HCT116 (cell line): ENCODE measurements at regions not wholly inside any gene's neighbourhood (a gene's known extent, or its start where the extent isn't known, plus 50 kb on each side); places are given as distances from the start of the nearest gene placed in this dataset.

Experiments used
- ATAC-seq: fragments of 200-7000 bp; cut with Tn5 transposase; 2 replicates; pipeline ENCODE4 v1.9.1; 2020; ENCODE audit warnings: mild to moderate bottlenecking, moderate library complexity
- BruUV-seq: library from RNA; stranded (reverse); fragments of 400-500 nt; replicated peaks from 2 replicates; lab custom pipeline; 2021; lab: Mats Ljungman, UMichigan
- CTCF ChIA-PET: fragments of 300-600 bp; sonication (Branson Sonifier 250); formaldehyde crosslinking; loops from one replicate; lab custom pipeline; 2021; ENCODE audit warnings: antibody characterized with exemption; lab: Charles Lee
- POLR2A ChIA-PET: fragments of 300-600, 350-600 bp; sonication (Branson Sonifier 250); formaldehyde crosslinking; loops from one replicate; lab custom pipeline; 2021; ENCODE audit warnings: antibody characterized with exemption; lab: Charles Lee
- RAD21 ChIA-PET, 2 experiments: fragments of 300-600 bp; sonication (Branson Sonifier 250); formaldehyde crosslinking; loops; one replicate each; lab custom pipeline; 2023; ENCODE audit warnings: low total read pairs in 2 of 2; ENCODE audit not compliant: uncharacterized antibody in 2 of 2, unreplicated experiment in 2 of 2, low non-redundant PET in 1 of 2; lab: Charles Lee
- DNase-seq: peaks from one replicate; pipeline ENCODE4 v3.0.0-alpha.2; 2010; ENCODE audit warnings: low read depth, low spot score
- H2AFZ ChIP-seq: fragments of 200-600 bp; shearing (Covaris generic), sonication (generic); 2 replicates; pipeline ENCODE4 v1.6.1; 2017; ENCODE audit warnings: low read depth, mixed run types, mixed read lengths, antibody characterized with exemption, low read length; ENCODE audit not compliant: poor library complexity, severe bottlenecking
- H3K27ac ChIP-seq: 2 replicates; pipeline ENCODE4 v1.5.1; 2012; ENCODE audit warnings: low read depth, low read length
- H3K27me3 ChIP-seq: fragments of 200-600 bp; sonication (generic); 2 replicates; pipeline ENCODE4 v1.6.1; 2016; ENCODE audit warnings: mixed run types, low read length, mixed read lengths; ENCODE audit not compliant: insufficient read depth
- H3K36me3 ChIP-seq, 2 experiments: fragments of 200-500 bp in 1 of 2; fragments of 200-600 bp in 1 of 2; sonication (Bioruptor generic) in 1 of 2; sonication (generic) in 1 of 2; 2 replicates each; pipeline versions ENCODE4 v1.5.1 to v1.6.1; 2014 to 2016; ENCODE audit warnings: low read length in 2 of 2, inconsistent platforms in 1 of 2, mixed read lengths in 1 of 2, mixed run types in 1 of 2; ENCODE audit not compliant: insufficient read depth in 2 of 2, control insufficient read depth in 1 of 2
- H3K4me1 ChIP-seq, 2 experiments: fragments of 200-600 bp in 1 of 2; sonication (generic) in 1 of 2; 2 replicates each; pipeline versions ENCODE4 v1.5.1 to v1.6.1; 2012 to 2017; ENCODE audit warnings: low read length in 2 of 2, inconsistent platforms in 1 of 2, mild to moderate bottlenecking in 1 of 2, mixed read lengths in 1 of 2, mixed run types in 1 of 2, moderate library complexity in 1 of 2; ENCODE audit not compliant: insufficient read depth in 2 of 2, control insufficient read depth in 1 of 2
- H3K4me2 ChIP-seq: fragments of 200-600 bp; sonication (generic); 2 replicates; pipeline ENCODE4 v1.6.1; 2017; ENCODE audit warnings: mixed run types, low read length, mixed read lengths
- H3K4me3 ChIP-seq, 2 experiments: fragments of 200-600 bp in 1 of 2; sonication (generic) in 1 of 2; replicated peaks in 1 of 2; 2 replicates each; pipeline ENCODE4 v1.5.1; 2011 to 2016; ENCODE audit warnings: low read length in 2 of 2, control low read depth in 1 of 2, low read depth in 1 of 2, mild to moderate bottlenecking in 1 of 2, mixed read lengths in 1 of 2, mixed run types in 1 of 2
- H3K79me2 ChIP-seq: fragments of 200-600 bp; sonication (generic); 2 replicates; pipeline ENCODE4 v1.6.1; 2017; ENCODE audit warnings: mild to moderate bottlenecking, mixed run types, low read length, moderate library complexity, mixed read lengths; ENCODE audit not compliant: insufficient read depth
- H3K9ac ChIP-seq: fragments of 200-600 bp; sonication (generic); 2 replicates; pipeline ENCODE4 v1.6.1; 2016; ENCODE audit warnings: low read length, mixed read lengths
- H3K9me2 ChIP-seq: fragments of 200-600 bp; sonication (generic), shearing (Covaris generic); 2 replicates; pipeline ENCODE4 v1.6.1; 2017; ENCODE audit warnings: mixed run types, mild to moderate bottlenecking, moderate library complexity; ENCODE audit not compliant: insufficient read depth
- H3K9me3 ChIP-seq, 2 experiments: fragments of 200-500 bp in 1 of 2; fragments of 200-600 bp in 1 of 2; sonication (Bioruptor generic) in 1 of 2; sonication (generic) in 1 of 2; 2 replicates each; pipeline ENCODE4 v1.6.1; 2014 to 2017; ENCODE audit warnings: low read length in 2 of 2, mixed read lengths in 2 of 2, inconsistent platforms in 1 of 2, low read depth in 1 of 2, mild to moderate bottlenecking in 1 of 2, mixed run types in 1 of 2, moderate library complexity in 1 of 2; ENCODE audit not compliant: control insufficient read depth in 1 of 2, insufficient read depth in 1 of 2
- H4K20me1 ChIP-seq: fragments of 200-600 bp; sonication (generic), shearing (Covaris generic); 2 replicates; pipeline ENCODE4 v1.6.1; 2017; ENCODE audit warnings: mixed run types, mild to moderate bottlenecking, moderate library complexity; ENCODE audit not compliant: insufficient read depth
- ATF3 ChIP-seq: IDR thresholded peaks from 2 replicates; pipeline ENCODE4 v1.6.1; 2012
- CBX3 ChIP-seq: IDR thresholded peaks from 2 replicates; pipeline ENCODE4 v1.6.1; 2012; ENCODE audit warnings: low read depth
- CEBPB ChIP-seq: IDR thresholded peaks from 2 replicates; pipeline ENCODE4 v1.6.1; 2012; ENCODE audit warnings: low read depth
- CTCF ChIP-seq, 3 experiments: fragments of 200-600 bp in 1 of 3; sonication (generic) in 1 of 3; IDR thresholded peaks in 2 of 3; conservative IDR thresholded peaks in 1 of 3; 2 replicates each; pipeline ENCODE4 v1.5.1; 2012 to 2017; ENCODE audit warnings: low read depth in 2 of 3, low read length in 2 of 3, antibody characterized with exemption in 1 of 3, borderline replicate concordance in 1 of 3, control low read depth in 1 of 3, mild to moderate bottlenecking in 1 of 3, mixed read lengths in 1 of 3, mixed run types in 1 of 3, moderate library complexity in 1 of 3; ENCODE audit not compliant: insufficient read depth in 1 of 3
- ELF1 ChIP-seq: IDR thresholded peaks from 2 replicates; pipeline ENCODE4 v1.6.1; 2012; ENCODE audit warnings: low read depth, borderline replicate concordance
- FOSL1 ChIP-seq: IDR thresholded peaks from 2 replicates; pipeline ENCODE4 v1.6.1; 2012; ENCODE audit warnings: low read depth
- POLR2AphosphoS5 ChIP-seq: IDR thresholded peaks from 2 replicates; pipeline ENCODE4 v1.6.1; 2011; ENCODE audit warnings: mild to moderate bottlenecking, low read depth, low read length, moderate library complexity
- RAD21 ChIP-seq: IDR thresholded peaks from 2 replicates; pipeline ENCODE4 v1.6.1; 2012; ENCODE audit warnings: low read depth, mild to moderate bottlenecking
- REST ChIP-seq: IDR thresholded peaks from 2 replicates; pipeline ENCODE4 v1.6.1; 2012; ENCODE audit warnings: low read depth
- SIN3A ChIP-seq: IDR thresholded peaks from 2 replicates; pipeline ENCODE4 v1.6.1; 2012; ENCODE audit warnings: low read depth
- SRF ChIP-seq: IDR thresholded peaks from 2 replicates; pipeline ENCODE4 v1.6.1; 2012; ENCODE audit warnings: low read depth
- TCF7L2 ChIP-seq: IDR thresholded peaks from 2 replicates; pipeline ENCODE4 v1.7.0; 2011; ENCODE audit warnings: borderline replicate concordance, inconsistent platforms; ENCODE audit not compliant: insufficient read depth, insufficient read length; ENCODE audit errors: extremely low read depth
- YY1 ChIP-seq: IDR thresholded peaks from 2 replicates; pipeline ENCODE4 v1.6.1; 2011; ENCODE audit warnings: low read length, low read depth, moderate library complexity, mild to moderate bottlenecking; ENCODE audit not compliant: insufficient replicate concordance; ENCODE audit errors: extremely low read depth
- ZBTB33 ChIP-seq: IDR thresholded peaks from 2 replicates; pipeline ENCODE4 v1.6.1; 2011; ENCODE audit warnings: mild to moderate bottlenecking, low read length, moderate library complexity; ENCODE audit not compliant: insufficient replicate concordance; ENCODE audit errors: extremely low read depth
- ZFX ChIP-seq: fragments of 450-650 bp; IDR thresholded peaks from 2 replicates; pipeline ENCODE4 v1.6.1; 2017
- intact Hi-C: fragments of 100-400 bp; cut with micrococcal nuclease; formaldehyde crosslinking; loops from 2 replicates; pipeline ENCODE4 v1.10.0; 2022

GRCh38 chr9:10700291-10700690 lies 87.5 kb upstream of the PTPRD start:
- H3K79me2 ChIP-seq: no peaks in the 10 kb centered on the region
- ATAC-seq (no peak), DNase-seq (no peak)
- no peaks in the 10 kb centered on the region for H4K20me1 ChIP-seq
- H3K4me3 ChIP-seq: no peak overlapping the region
- intact Hi-C loops: no loop called here
- TF ChIP-seq ZFX (no peak), REST (no peak), TCF7L2 (no peak), SRF (no peak), CEBPB (no peak), FOSL1 (no peak), CBX3 (no peak), CTCF (IDR thresholded peaks at IDR 0.05 in 2 of 3, conservative IDR thresholded peaks at IDR 0.05 in 1 of 3; ENCODE audit: borderline replicate concordance in 1 of 3, insufficient read depth in 1 of 3, low read depth in 2 of 3, low read length in 2 of 3) (no peak), YY1 (no peak), SIN3A (no peak), RAD21 (no peak), ATF3 (no peak), ZBTB33 (no peak), POLR2AphosphoS5 (no peak), ELF1 (no peak)
- H3K9me2 ChIP-seq: no peaks in the 10 kb centered on the region
- no peak overlapping the region for H2AFZ ChIP-seq
- H3K4me1 ChIP-seq: no peaks in the 10 kb centered on the region
- no peak overlapping the region for H3K27ac ChIP-seq
- ChIA-PET RAD21 (no interaction called here), POLR2A (no interaction called here), CTCF (no interaction called here)
- no peaks in the 10 kb centered on the region for H3K27me3 ChIP-seq
- H3K36me3 ChIP-seq: no peaks in the 10 kb centered on the region
- no peak overlapping the region for H3K4me2 ChIP-seq
- no peak overlapping the region for H3K9ac ChIP-seq
- peaks cover 4 to 25% of the 10 kb centered on the region in 2 experiments; a peak in 2 of 4 replicates for H3K9me3 ChIP-seq
- BruUV-seq: no TSS peak
